ENCODE measurements at regions not wholly inside any gene's neighbourhood (a gene's known extent, or its start where the extent isn't known, plus 50 kb on each side); places are given as distances from the start of the nearest gene placed in this dataset.
"Not testable (repeated sequence)": the region's sequence is repeated elsewhere in the genome, so short reads cannot be mapped to it uniquely, and the experiment has no call there.

DNA sequence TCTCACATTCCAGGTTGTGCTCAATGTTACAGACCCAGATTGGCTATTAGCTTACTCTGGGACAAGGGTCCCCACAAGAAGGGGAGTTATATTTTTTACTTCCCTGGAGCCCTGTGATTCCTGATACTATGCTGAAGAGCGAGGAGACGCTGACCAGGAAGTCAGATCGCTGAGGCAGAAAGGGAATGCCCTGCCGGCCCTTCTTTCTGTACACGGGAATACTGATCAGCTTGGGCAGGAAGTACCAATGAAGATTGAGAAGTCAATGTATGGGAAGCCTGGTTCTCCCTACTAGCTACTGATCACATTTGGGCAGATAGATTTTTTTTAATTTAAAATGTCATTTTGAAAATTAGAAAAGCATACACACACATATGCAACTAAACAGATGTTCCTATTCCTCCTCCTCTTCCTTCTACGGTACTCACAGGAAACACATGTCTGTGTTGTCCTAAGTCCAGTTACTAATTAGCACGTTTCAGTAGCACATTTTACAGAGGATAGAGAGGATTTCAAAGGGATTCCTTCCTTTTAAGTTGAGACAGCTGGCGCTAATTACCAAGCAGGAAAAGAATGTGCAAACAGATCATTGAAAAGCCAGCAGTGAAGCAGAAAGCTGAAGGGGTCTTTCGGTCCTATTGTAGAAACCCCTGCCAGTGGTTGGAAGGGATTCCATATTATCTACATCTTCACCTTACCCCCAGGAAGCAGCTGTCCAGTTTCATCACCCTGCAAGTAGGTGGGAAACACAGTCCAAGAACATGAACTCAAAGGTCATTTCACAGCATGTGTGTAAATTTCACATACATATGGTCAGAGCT, 292.4 kb downstream of the DUSP6 start:
- DNase-seq (ENCODE audit: low spot score) = no peak

DNA sequence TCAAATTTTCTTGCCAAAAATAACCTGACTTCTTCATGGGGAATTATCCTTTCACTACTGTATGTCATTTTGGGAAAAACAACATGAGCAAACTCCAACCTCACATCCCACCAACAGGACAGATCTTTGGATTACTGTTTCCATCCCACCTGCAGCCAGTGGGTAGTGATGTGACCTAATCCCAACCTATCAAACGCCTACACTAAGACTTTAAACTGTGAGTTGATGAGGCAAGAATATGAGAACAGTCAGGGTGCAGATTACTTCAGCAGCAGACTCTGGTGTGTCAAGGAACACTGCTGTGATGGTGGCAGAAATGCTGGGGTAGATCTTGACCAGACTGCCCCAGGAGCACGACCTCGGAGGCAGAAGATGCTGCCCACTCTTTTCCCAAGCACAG, 293.2 kb downstream of the DUSP6 start:
- no peak for DNase-seq (ENCODE audit: low spot score)

DNA sequence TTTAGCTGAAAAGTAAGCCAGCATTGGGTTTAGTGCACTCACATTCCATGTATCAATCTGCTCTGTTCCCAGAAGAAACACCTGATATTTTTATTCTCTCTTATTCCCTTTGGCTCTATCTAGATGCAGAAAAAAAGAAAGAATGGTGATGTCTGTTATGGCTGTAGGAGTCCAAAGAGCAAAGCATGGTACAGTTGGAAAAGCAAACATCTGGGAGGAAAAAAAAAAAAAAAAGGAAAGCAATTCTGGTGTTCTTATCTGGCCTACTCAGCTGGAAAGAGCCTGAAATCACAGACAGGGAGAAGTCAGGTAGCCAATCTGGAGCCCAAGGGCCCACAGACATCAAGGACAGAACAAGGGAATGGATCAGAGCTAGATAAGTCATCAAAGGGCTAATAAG, 293.9 kb downstream of the DUSP6 start:
- no peak for DNase-seq (ENCODE audit: low spot score)

DNA sequence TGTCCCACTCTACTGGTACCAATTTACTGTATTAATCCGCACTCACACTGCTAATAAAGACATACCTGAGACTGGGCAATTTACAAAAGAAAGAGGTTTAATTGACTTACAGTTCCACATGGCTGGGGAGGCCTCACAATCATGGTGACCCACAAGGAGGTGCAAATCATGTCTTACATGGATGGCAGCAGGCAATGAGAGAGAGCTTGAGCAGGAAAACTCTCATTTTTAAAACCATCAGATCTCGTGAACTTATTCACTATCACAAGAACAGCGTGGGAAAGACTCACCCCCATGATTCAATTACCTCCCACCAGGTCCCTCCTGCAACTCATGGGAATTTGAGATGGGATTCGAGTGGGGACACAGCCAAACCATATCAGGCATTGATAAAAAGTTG, 298.5 kb downstream of the DUSP6 start:
- DNase-seq (ENCODE audit: low spot score) = not testable (repeated sequence)

DNA sequence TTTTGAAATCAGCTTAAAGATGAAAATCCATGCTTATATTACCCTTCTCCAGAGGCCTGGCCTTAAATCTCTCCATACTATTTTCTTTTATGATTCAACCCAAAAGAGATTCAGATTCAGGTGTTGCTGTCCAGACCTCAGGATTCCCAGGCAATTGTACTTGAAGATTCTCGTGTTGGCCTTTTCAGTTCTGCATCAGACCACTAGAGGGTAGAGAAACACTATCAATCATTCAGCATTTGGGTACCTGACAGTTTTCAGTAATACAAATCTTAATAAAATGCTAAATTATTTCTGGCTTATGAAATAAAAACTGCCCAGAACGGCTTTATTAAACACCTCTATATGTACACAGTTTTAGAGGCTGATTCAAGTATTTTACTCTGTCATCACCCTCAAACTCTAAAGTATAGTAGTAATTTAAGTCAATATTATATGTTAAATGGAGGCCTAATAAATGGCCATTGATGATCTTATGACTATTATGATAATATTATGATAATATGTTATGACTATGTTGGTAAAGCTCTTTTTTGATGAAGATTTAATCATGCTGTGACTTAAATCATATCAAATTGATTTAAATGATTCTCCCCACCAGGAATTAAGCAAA, 301.1 kb downstream of the DUSP6 start:
- DNase-seq (ENCODE audit: low spot score) = no peak

DNA sequence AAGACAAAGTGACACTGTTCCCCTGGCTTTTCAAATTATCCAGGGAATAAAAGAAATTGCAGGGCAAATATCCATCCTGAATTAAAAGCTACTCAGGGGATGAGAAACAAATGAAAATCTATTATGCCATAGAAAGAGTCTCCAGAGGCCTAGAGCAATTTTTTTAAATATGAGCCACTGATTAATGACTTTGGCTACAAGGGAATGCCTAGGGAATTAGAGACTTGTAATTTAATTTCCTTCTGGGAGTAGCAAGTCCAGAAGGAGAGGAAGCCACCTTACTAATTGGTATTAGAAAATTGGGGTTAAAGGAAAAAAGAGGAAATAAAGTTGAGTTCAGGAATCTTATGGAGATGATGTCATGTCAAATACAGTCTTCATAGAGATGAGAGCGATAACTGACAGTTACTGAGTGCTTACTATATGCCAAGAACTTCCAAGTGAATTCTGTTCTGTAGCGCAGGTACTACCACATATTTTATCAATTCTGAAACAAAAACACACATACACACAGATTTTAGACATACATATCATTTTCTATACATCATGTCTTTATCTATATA, 304.4 kb downstream of the DUSP6 start:
- no peak for DNase-seq (ENCODE audit: low spot score)

DNA sequence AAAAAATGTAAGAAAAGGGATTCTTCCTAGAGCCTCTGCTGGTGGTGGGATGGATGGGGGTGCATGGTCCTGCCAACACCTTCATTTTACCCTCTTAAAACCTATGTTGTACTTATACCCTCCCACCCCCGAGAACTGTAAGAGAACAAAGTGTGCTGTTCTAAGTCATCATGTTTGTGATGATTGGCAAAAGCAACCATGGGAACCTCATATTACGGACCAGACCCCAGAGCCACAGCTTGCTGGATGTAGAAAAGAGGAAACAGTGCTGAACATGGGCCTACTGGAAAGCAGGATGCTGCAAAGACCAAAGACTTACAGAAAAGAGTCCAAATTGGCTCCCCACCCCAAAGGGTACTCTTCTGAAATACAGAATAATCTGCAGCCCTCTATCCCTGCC, 311.2 kb downstream of the DUSP6 start:
- no peak for DNase-seq (ENCODE audit: low spot score)

DNA sequence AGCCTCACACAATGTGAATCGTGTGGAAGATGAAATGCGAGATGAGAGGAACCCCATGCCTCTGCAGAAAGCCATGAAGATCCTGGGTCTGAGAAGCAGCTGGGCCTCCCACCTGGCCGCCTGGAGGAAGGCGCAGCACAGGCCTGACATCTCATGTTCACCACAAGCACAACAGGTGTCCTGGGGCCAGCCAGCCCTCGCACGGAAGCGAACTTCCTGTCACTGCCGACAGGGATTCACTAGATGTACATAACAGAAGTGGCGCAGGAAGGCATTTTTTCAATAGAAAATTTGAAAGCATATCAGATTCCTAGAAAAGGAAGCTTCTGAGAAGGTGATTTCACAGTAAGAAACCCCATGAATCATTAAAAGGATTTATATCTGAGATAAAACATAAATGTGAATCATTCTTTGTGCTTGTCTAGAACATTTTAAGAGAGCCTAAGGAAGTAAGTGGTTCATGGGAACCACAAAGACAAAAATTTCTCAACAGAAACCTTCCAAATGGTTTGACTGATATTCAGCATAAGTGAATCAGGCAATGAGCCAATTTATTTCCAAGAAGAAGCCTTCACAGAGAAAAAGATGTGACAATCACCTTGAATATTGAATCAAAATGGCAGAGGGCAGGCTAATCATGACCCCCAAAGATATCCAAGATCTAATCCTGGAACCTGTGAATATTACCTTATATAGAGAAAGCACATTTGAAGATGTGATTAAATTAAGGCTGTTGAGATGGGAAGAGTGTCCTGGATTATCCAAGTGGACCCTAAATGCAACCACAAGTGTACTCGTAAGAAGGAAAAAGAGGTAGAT, 311.9 kb downstream of the DUSP6 start:
- DNase-seq (ENCODE audit: low spot score) = no peak

DNA sequence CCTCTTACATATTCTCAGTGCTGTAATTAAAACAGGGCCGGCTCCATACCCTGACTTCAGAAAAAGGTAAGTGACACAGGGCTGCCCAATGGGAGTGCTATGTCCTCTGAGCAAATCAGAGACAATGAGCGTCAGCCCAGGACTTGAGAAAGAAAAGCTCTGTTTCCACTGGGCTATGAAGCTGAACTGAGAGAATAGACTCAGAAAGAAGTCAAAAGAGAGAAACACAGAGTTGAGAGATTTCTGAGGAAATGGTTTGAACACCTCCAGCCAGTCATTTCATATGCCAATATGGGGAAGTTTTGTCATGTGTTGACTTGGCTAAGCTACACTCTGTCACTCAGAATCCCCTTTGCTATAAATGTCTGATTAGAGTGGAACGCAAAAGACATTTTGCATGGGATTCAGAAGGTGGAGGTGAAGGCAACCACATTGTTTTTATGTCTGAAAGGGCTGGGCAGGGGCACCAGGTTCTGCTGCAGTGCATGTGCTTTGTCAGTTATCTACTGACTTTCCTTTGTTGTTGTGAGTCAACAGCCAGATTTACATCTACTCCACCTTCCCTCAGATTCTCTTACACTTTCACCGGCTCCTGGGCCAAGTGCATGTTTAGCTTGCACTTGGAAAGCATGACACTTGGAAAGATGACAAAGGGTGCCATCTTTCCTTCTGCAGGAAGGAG, 313.3 kb downstream of the DUSP6 start:
- DNase-seq (ENCODE audit: low spot score) = no peak

DNA sequence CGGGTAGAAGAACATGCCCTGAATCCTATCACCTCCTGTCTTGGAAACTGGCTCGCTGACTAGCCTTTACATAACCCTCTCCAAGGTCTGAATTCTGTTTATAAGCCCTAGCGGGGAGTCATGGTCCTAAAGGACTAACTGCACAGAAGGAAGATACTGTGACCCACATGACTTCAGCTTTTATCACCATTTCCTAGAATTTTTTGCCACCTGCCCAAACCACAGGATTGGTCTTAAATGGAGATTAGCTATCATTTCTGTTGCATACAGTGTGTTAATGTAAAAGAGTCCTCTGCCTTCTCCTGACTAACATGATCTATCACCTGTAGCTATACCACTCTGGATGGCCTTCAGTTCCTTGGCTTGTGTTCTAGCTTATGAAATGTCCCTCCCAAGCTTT, 319.2 kb downstream of the DUSP6 start:
- DNase-seq (ENCODE audit: low spot score) = no peak

DNA sequence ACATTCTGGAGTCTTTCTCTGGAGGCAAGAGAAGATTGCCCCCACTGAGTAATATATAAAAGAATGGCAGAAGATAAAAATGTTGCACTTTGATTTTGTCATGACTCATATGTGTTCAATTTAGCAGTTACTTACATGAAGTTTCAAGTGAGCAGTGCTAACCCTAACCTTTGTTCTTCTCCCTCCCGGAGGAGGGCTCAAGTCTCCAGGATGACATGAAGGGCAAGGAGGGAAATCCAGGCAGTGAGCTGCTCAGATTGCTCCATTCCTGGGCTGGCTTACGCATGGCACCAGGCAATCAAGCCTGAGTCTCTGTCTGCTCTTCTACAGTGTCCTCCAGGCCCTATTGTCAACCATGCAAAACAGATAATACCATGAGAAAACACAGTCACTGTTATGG, 322.3 kb downstream of the DUSP6 start:
- DNase-seq (ENCODE audit: low spot score) = no peak

DNA sequence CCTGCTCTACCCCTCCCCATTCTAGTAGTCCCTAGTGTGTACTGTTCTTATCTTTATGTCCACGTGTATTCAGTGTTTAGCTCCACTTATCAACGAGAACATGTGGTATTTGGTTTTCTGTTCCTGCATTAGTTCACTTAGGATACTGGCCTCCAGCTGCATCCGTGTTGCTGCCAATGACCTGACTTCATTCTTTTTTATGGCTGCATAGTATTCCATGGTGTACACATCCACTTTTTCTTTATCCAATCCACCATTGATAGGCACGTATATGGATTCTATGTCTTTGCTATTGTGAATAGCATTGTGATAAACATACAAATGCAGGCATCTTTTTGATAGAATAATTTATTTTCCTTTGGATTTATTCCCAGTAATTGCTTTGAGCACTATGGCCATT, 327.7 kb downstream of the DUSP6 start:
- DNase-seq (ENCODE audit: low spot score) = no peak

DNA sequence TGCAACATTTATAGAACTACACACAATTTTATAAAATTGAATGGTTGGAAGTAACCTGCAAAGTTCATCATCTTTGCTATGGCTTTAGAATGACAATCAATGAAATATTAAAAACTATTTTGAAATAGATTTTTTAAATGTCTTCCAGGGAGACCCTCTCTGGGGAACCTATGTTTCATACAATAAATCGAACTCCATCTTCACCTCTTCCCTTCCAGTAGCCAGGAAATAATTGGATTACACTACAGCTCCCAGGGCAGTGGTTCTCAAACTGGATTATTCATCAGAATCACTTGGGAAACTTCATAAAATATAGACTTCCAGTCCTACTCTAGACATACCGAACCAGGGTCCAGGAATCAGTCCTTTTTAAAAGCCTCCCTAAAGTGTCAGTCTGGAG, 328.4 kb downstream of the DUSP6 start:
- DNase-seq (ENCODE audit: low spot score) = no peak

DNA sequence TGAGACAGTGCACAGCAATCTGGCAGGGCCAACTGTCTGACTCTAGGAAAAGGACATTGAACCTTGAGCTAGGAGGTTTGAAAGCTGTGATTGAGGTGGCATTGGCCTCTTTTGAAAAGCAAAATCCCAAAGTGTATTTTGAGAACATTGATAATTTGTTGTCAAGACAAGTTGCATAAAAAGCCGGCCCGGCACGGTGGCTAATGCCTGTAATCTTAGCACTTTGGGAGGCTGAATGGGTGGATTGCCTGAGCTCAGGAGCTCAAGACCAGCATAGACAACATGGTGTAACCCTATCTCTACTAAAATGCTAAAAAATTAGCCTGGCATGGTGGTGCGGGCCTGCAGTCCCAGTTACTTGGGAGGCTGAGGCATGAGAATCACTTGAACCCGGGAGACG, 331.6 kb downstream of the DUSP6 start:
- no peak for DNase-seq (ENCODE audit: low spot score)

DNA sequence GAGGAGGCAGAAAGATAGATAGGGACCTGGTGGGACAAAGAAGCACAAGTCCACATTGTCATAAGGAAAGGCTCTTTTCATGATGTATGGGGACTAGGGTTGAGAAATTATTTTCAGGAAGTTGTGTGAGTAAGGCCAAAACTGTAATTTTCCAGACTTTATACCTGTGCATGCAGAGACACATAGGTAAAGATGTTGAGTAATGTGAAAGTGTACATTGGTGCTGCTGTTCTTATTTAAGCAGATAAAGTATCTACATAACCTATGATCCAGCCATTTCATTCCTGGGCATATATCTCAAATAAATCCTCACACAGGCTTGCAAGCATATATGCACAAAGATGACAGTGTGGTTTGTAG, 332.2 kb downstream of the DUSP6 start:
- no peak for DNase-seq (ENCODE audit: low spot score)

DNA sequence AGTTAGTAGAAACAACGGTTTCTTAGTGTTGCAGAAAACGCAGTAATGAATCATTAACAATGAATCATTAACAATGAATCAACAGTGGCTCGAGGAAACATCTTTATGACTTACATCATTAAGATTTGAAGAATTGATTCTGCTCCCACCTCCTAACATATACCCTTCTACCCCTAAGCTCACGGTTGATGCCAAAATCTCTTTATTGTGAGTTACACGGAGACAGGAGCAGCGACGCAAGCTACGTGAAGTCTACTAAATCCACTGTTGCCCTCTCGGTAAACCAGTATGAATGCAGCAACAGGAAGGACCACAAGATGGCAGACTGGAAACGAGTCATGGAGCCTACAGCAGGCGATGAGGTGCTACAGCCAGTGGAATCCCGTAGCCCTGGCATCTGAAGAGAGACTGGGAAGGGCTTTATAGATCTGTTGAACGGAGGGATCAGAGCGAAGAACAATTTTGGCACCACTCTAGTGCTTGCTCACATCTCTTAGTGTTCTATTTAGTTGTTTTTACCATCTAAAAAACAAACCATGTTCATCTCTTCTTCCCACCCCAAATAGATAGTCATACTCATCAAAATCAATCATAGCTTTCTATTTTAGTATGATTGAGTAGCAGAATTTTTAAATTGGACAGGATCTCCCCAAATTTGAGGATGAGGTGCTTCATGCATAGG, 332.7 kb downstream of the DUSP6 start:
- peak; percentile 24 for DNase-seq (ENCODE audit: low spot score)

DNA sequence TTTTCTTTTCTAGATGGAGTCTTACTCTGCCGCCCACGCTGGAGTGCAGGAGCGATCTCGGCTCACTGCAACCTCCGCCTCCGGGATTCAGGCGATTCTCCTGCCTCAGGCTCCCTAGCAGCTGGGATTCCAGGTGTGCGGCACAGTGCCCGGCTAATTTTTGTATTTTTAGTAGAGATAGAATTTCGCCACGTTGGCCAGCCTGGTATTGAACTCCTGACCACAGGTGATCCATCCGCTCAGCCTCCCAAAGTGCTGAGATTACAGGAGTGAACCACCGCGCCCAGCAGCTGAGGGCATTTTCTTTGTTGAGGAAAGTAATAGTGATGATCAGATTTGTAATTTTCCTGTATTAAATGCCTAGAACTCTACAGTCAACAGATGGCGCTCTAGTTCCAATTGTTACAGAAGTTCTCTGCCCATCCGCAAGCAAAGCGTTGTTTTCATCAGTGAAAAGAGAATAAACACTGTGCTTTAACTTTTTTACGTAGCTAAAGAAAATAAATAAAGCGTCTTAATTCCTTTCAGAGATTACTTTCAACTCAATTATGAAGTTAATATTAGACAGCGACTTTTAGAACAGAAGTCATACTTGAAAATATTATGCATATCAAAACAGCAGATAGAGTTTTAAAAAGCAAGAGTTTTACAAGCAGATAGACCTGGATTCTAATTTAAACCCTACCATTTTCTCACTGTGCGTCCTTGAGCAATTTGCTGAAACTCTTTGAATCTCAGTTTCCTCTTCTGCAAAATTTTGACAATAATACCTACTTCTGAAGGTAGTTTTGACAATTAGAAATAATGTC, 335.1 kb downstream of the DUSP6 start:
- DNase-seq (ENCODE audit: low spot score) = no peak

DNA sequence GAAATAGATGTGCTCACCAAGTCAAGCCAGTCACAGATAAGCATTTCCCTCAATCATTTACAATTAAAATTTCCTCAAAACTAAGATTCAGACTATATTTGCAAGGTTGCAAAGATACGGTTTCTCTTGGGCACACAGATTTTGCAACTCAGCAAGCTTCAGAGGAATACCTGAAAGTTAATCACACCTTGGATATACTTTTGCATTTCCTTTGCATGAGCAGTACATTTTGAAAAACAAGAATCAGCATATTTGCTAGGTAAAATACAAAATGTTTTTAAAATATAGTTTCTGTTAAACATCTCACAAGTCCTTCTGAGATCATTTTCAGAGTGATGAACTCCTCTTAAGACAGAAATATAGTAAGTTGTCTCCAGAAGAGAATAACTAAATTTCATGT, 336.9 kb downstream of the DUSP6 start:
- no peak for DNase-seq (ENCODE audit: low spot score)

DNA sequence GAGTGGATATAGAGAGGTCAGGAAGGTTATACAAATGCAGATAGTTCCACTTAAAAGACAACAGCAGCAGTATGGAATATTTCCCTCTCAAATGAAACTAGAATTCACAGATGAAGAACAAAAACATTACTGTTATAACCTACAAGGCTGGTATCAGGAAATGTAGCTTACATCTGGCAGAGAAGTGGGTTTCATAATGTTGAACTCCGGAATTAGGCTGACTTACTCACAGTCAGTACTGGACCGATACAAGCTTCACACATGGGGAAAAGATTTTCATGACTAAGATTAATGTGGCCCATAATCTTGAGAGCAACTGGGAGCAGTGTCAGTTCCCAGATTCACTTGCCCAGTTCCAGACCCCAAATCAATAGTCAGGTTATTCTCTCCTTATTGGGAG, 353.9 kb downstream of the DUSP6 start:
- DNase-seq (ENCODE audit: low spot score) = no peak

DNA sequence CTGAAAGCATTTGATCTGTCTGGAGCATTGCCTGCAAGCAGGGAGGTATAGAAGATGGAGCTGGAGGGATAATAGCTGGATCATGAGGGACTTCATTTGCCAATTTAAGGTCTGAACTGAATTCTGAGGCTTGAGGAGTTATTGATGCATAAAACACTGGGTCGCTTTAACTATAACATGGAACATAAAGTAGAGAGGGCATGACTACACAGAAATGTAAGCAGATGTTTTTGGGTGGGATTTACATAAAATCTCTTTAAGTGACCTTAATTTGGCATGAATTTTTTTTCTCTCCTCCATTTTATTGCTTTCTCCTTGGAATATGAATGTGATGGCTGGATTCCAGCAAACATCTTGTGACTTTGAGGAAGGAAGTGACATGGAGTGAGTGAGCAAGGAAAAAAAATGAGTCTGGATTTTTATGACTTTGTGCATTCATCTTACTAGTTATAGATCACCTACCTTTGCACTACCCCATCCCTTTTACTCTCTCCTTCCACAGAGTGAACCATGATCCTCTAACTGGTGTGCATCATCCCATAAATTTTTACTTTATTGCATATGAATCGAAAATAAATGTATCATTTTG, 356.0 kb downstream of the DUSP6 start:
- no peak for DNase-seq (ENCODE audit: low spot score)
